Endodermal cell (in vitro differentiated cells): ENCODE measurements at regions not wholly inside any gene's neighbourhood (a gene's known extent, or its start where the extent isn't known, plus 50 kb on each side); places are given as distances from the start of the nearest gene placed in this dataset.

Source experiments
- DNase-seq: peaks from one replicate; pipeline ENCODE4 v3.0.0-alpha.2; 2017
- H3K27ac ChIP-seq: 2 replicates; pipeline ENCODE4 v1.5.1; 2013; ENCODE audit warnings: mild to moderate bottlenecking, low read depth, low read length, moderate library complexity
- H3K27me3 ChIP-seq: 2 replicates; pipeline ENCODE4 v1.6.1; 2013; ENCODE audit warnings: mild to moderate bottlenecking, low read length, moderate library complexity; ENCODE audit not compliant: insufficient read depth, control insufficient read depth, poor library complexity, severe bottlenecking
- H3K36me3 ChIP-seq: 2 replicates; pipeline ENCODE4 v1.7.0; 2013; ENCODE audit warnings: mild to moderate bottlenecking, low read length, moderate library complexity; ENCODE audit not compliant: control insufficient read depth, insufficient read depth
- H3K4me1 ChIP-seq: one replicate; pipeline ENCODE4 v1.7.0; 2013; ENCODE audit warnings: low read length; ENCODE audit not compliant: control insufficient read depth, insufficient read depth
- H3K4me3 ChIP-seq: 2 replicates; pipeline ENCODE4 v1.5.1; 2013; ENCODE audit warnings: mild to moderate bottlenecking, low read length, moderate library complexity
- H3K9ac ChIP-seq: 2 replicates; pipeline ENCODE4 v1.6.1; 2013; ENCODE audit warnings: mild to moderate bottlenecking, low read length, moderate library complexity; ENCODE audit not compliant: poor library complexity, severe bottlenecking; ENCODE audit errors: extremely low read depth
- H3K9me3 ChIP-seq: 2 replicates; pipeline ENCODE4 v1.6.1; 2013; ENCODE audit warnings: mild to moderate bottlenecking, low read length, moderate library complexity; ENCODE audit not compliant: control insufficient read depth
- H3K27ac Mint-ChIP-seq: 2 replicates; pipeline ENCODE4 v1.8.0; 2020; ENCODE audit warnings: mixed read lengths
- H3K27me3 Mint-ChIP-seq: 2 replicates; pipeline ENCODE4 v1.8.0; 2021; ENCODE audit warnings: mild to moderate bottlenecking, mixed read lengths; ENCODE audit not compliant: insufficient read depth
- H3K36me3 Mint-ChIP-seq: 2 replicates; pipeline ENCODE4 v1.8.0; 2020; ENCODE audit warnings: low read depth, mixed read lengths
- H3K4me1 Mint-ChIP-seq: 2 replicates; pipeline ENCODE4 v1.8.0; 2020; ENCODE audit warnings: mixed read lengths
- H3K4me3 Mint-ChIP-seq: 2 replicates; pipeline ENCODE4 v1.8.0; 2020; ENCODE audit warnings: mild to moderate bottlenecking, moderate library complexity, mixed read lengths
- H3K9me3 Mint-ChIP-seq: 2 replicates; pipeline ENCODE4 v1.8.0; 2020; ENCODE audit warnings: mild to moderate bottlenecking, mixed read lengths
- CTCF ChIP-seq: fragments of 200-600 bp; sonication (generic); conservative IDR thresholded peaks from 2 replicates; pipeline ENCODE4 v1.5.0; 2021; ENCODE audit warnings: antibody characterized with exemption, mild to moderate bottlenecking
- whole genome bisulfite sequencing, 2 experiments: methylation state at CpG; one replicate each; pipeline versions ENCODE4 v1.1.5 to v1.1.7; 2013; ENCODE audit warnings: missing lambda C conversion rate in 2 of 2, mixed read lengths in 1 of 2; ENCODE audit not compliant: insufficient coverage in 1 of 2, insufficient read length in 1 of 2; 5-methylcytosine and 5-hydroxymethylcytosine counted together

GRCh38 chr13:34883396-34883795, 58.7 kb upstream of the NBEA start:
- DNase-seq: no peak
- Histone ChIP-seq H3K4me3 (no peak overlapping the region), H3K4me1 (no peaks in the 10 kb centered on the region), H3K36me3 (no peaks in the 10 kb centered on the region), H3K9ac (no peak overlapping the region), H3K27ac (no peak overlapping the region), H3K27me3 (no peaks in the 10 kb centered on the region), H3K9me3 (no peaks in the 10 kb centered on the region)
- Mint-ChIP-seq H3K4me1 (no peaks in the 10 kb centered on the region), H3K27ac (no peak overlapping the region), H3K27me3 (no peaks in the 10 kb centered on the region), H3K4me3 (no peak overlapping the region), H3K36me3 (no peaks in the 10 kb centered on the region), H3K9me3 (no peaks in the 10 kb centered on the region)
- 82 to 100% methylated on average over 3 to 5 of the region's 6 CpGs for WGBS, 2 experiments
- no peak for TF ChIP-seq CTCF

- Histone ChIP-seq H3K4me3 (no peak overlapping the region), H3K4me1 (no peaks in the 10 kb centered on the region), H3K27me3 (no peaks in the 10 kb centered on the region), H3K27ac (no peak overlapping the region), H3K9ac (no peak overlapping the region), H3K9me3 (no peaks in the 10 kb centered on the region), H3K36me3 (no peaks in the 10 kb centered on the region)
- no peaks in the 10 kb centered on the region for H3K4me1 Mint-ChIP-seq
- DNase-seq: no peak
- TF ChIP-seq CTCF: no peak
- WGBS, 2 experiments: 100% methylated on average over 2 of the region's 2 CpGs; no CpG with 5 or more reads in 1 of the 2 experiments
- no peaks in the 10 kb centered on the region for H3K36me3 Mint-ChIP-seq
- no peaks in the 10 kb centered on the region for H3K27me3 Mint-ChIP-seq
- no peaks in the 10 kb centered on the region for H3K9me3 Mint-ChIP-seq
- H3K27ac Mint-ChIP-seq: no peak overlapping the region
- H3K4me3 Mint-ChIP-seq: no peak overlapping the region
Observed at GRCh38 chr13:34884366-34884765, 57.7 kb upstream of the NBEA start.

- Histone ChIP-seq H3K4me3 (no peak overlapping the region), H3K4me1 (no peaks in the 10 kb centered on the region), H3K36me3 (no peaks in the 10 kb centered on the region), H3K27ac (no peak overlapping the region), H3K9ac (no peak overlapping the region), H3K9me3 (no peaks in the 10 kb centered on the region), H3K27me3 (no peaks in the 10 kb centered on the region)
- H3K4me3 Mint-ChIP-seq: no peak overlapping the region
- 92 to 95% methylated on average over 2 of the region's 2 CpGs for WGBS, 2 experiments
- no peaks in the 10 kb centered on the region for H3K36me3 Mint-ChIP-seq
- TF ChIP-seq CTCF: no peak
- no peaks in the 10 kb centered on the region for H3K27me3 Mint-ChIP-seq
- no peaks in the 10 kb centered on the region for H3K4me1 Mint-ChIP-seq
- H3K27ac Mint-ChIP-seq: no peak overlapping the region
- no peaks in the 10 kb centered on the region for H3K9me3 Mint-ChIP-seq
- DNase-seq: no peak
Observed at GRCh38 chr13:34886121-34886875, 55.8 kb upstream of the NBEA start.
